ENCODE measurements at regions not wholly inside any gene's neighbourhood (a gene's known extent, or its start where the extent isn't known, plus 50 kb on each side); places are given as distances from the start of the nearest gene placed in this dataset.

DNA sequence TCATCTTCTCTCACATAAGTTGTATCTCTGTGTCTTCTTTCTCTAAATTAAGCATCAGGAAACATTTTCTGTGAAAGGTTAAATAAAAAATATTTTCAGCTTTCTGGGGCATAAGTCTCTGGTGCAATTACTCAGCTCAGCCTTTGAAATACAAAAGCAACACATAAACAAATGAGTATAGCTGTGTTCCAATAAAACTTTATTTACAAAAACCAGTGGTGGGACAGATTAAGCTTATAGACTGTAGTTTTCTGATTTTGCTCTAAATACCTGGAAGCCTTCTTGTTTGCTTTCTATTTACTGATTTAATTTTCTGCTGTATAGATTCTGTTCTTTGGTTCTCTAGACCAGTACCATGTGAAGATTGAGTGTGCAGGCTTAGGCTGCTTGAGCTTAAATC, 655.1 kb downstream of the VRK1 start:
- TF ChIP-seq POLR2AphosphoS5 (IDR thresholded peaks at IDR 0.05; ENCODE audit: insufficient read depth, low read depth, low read length) = no peak
- TF ChIP-seq POLR2A (IDR thresholded peaks at IDR 0.05; ENCODE audit: low read depth, low read length) = no peak
- TF ChIP-seq, protein P1, sequence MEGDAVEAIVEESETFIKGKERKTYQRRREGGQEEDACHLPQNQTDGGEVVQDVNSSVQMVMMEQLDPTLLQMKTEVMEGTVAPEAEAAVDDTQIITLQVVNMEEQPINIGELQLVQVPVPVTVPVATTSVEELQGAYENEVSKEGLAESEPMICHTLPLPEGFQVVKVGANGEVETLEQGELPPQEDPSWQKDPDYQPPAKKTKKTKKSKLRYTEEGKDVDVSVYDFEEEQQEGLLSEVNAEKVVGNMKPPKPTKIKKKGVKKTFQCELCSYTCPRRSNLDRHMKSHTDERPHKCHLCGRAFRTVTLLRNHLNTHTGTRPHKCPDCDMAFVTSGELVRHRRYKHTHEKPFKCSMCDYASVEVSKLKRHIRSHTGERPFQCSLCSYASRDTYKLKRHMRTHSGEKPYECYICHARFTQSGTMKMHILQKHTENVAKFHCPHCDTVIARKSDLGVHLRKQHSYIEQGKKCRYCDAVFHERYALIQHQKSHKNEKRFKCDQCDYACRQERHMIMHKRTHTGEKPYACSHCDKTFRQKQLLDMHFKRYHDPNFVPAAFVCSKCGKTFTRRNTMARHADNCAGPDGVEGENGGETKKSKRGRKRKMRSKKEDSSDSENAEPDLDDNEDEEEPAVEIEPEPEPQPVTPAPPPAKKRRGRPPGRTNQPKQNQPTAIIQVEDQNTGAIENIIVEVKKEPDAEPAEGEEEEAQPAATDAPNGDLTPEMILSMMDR (IDR thresholded peaks at IDR 0.05; ENCODE audit: extremely low read depth in 1 of 2, insufficient read depth in 1 of 2, low read depth in 1 of 2, low read length in 2 of 2) = no peak
- no peak for TF ChIP-seq JUN (IDR thresholded peaks at IDR 0.05; ENCODE audit: borderline replicate concordance, insufficient read depth, insufficient read length, low read depth)
- no peak for TF ChIP-seq FOS (IDR thresholded peaks at IDR 0.05; ENCODE audit: borderline replicate concordance, insufficient read depth, low read length)
- TF ChIP-seq EZH2 (IDR thresholded peaks at IDR 0.05; ENCODE audit: borderline replicate concordance, low read depth, low read length, severe bottlenecking) = no peak
